Ishikawa (cell line): ENCODE measurements at regions not wholly inside any gene's neighbourhood (a gene's known extent, or its start where the extent isn't known, plus 50 kb on each side); places are given as distances from the start of the nearest gene placed in this dataset.

Source experiments
- CEBPB ChIP-seq: IDR thresholded peaks from 2 replicates; pipeline ENCODE4 v1.6.1; 2012
- CREB1 ChIP-seq: IDR thresholded peaks from 2 replicates; pipeline ENCODE4 v1.6.1; 2012; ENCODE audit warnings: low read depth
- EGR1 ChIP-seq: IDR thresholded peaks from 2 replicates; pipeline ENCODE4 v1.6.1; 2012
- EP300 ChIP-seq: IDR thresholded peaks from 2 replicates; pipeline ENCODE4 v1.6.1; 2012; ENCODE audit warnings: borderline replicate concordance
- FOXM1 ChIP-seq: IDR thresholded peaks from 2 replicates; pipeline ENCODE4 v1.6.1; 2012; ENCODE audit warnings: low read depth, borderline replicate concordance
- NFIC ChIP-seq: IDR thresholded peaks from 2 replicates; pipeline ENCODE4 v1.6.1; 2012
- RAD21 ChIP-seq: IDR thresholded peaks from 2 replicates; pipeline ENCODE4 v1.6.1; 2012; ENCODE audit warnings: low read depth
- TAF1 ChIP-seq: IDR thresholded peaks from 2 replicates; pipeline ENCODE4 v1.6.1; 2012; ENCODE audit warnings: low read depth, mild to moderate bottlenecking
- TCF12 ChIP-seq: IDR thresholded peaks from 2 replicates; pipeline ENCODE4 v1.6.1; 2012; ENCODE audit warnings: low read depth
- TEAD4 ChIP-seq: IDR thresholded peaks from 2 replicates; pipeline ENCODE4 v1.6.1; 2012
- YY1 ChIP-seq: IDR thresholded peaks from 2 replicates; pipeline ENCODE4 v1.6.1; 2012; ENCODE audit warnings: low read depth
- ZBTB7A ChIP-seq: IDR thresholded peaks from 2 replicates; pipeline ENCODE4 v1.6.1; 2012; ENCODE audit warnings: low read depth
- TF ChIP-seq, protein P1 (sequence below): IDR thresholded peaks from 2 replicates; pipeline ENCODE4 v1.6.1; 2012
- TF ChIP-seq, protein P2 (sequence below): IDR thresholded peaks from 2 replicates; pipeline ENCODE4 v1.6.1; 2012
- TF ChIP-seq, protein P3 (sequence below): IDR thresholded peaks from 2 replicates; pipeline ENCODE4 v1.6.1; 2012; ENCODE audit warnings: low read depth, mild to moderate bottlenecking

DNA sequence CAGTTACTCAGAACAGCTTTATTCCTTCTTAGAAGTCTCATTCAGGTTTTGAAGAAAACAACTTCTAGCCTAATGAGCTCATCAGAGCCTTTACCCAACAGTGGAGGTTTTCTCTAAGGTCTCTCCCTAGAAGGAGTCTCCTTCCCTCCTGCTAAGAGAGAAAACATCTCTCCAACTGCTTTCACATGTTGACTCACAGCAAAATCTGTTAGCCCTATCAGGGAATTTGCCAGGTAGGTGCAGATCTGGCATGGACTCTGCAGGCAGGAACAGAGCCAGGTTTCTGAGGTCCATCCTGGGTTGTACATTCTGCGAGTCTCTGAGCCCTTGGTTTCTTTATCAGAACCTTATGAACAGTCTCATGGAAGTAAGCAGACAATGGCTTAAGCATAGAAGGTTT is 214.4 kb downstream of the HIPK3 start:
- TF ChIP-seq, protein P1, sequence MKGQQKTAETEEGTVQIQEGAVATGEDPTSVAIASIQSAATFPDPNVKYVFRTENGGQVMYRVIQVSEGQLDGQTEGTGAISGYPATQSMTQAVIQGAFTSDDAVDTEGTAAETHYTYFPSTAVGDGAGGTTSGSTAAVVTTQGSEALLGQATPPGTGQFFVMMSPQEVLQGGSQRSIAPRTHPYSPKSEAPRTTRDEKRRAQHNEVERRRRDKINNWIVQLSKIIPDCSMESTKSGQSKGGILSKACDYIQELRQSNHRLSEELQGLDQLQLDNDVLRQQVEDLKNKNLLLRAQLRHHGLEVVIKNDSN = no peak
- TF ChIP-seq CEBPB (no peak), YY1 (no peak), ZBTB7A (no peak)

DNA sequence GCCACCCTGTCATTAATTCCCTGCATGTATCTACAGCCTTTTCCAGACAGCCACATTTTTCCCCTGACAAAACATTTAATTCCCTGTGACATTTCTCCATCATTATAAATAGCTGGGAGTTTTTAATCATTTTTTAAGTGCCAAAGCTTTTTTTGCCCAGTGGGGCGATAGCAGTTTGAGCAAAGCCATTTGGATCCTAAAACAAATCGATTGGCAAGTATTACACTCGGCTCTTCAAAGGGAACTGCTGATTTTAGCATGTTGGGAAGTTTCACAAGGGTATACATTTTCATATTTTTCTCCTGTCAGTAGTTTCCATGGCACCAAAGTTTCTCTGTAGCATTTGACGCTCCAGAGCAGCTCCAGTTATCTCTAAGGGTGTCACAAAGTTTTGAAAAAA is 210.8 kb downstream of the HIPK3 start:
- no peak for TF ChIP-seq NFIC
- TF ChIP-seq TEAD4 = no peak
- no peak for TF ChIP-seq RAD21
- no peak for TF ChIP-seq YY1
- TF ChIP-seq, protein P1 = no peak
- no peak for TF ChIP-seq ZBTB7A
- no peak for TF ChIP-seq CREB1
- no peak for TF ChIP-seq TCF12
- TF ChIP-seq, protein P2, sequence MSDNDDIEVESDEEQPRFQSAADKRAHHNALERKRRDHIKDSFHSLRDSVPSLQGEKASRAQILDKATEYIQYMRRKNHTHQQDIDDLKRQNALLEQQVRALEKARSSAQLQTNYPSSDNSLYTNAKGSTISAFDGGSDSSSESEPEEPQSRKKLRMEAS = no peak
- TF ChIP-seq CEBPB = no peak
- TF ChIP-seq EGR1 = no peak
- no peak for TF ChIP-seq FOXM1

DNA sequence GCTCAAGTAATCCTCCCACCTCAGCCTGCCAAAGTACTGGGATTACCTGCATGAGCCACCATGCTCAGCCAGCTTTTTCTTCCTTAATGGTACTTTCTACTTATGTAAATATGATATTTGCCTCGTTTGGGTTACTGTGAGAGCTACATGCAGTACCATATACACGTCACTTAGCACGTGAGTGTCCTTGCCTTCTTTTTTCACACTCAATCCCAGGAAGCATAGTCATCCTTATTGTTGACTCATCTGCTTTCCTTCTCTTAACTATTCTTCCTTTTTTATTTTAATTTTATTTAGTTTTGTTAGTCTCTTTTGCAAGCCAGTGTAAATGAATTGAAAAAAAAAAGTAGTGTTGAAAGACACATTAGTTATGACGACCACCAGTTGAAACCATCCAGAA is 205.9 kb downstream of the HIPK3 start:
- TF ChIP-seq, protein P1 = no peak
- TF ChIP-seq EGR1 (no peak), TCF12 (no peak), YY1 (no peak), TEAD4 (no peak), FOXM1 (no peak), EP300 (no peak), CEBPB (no peak), TAF1 (no peak), NFIC (no peak), RAD21 (no peak), CREB1 (no peak)
- TF ChIP-seq, protein P2 = no peak
- TF ChIP-seq, protein P3, sequence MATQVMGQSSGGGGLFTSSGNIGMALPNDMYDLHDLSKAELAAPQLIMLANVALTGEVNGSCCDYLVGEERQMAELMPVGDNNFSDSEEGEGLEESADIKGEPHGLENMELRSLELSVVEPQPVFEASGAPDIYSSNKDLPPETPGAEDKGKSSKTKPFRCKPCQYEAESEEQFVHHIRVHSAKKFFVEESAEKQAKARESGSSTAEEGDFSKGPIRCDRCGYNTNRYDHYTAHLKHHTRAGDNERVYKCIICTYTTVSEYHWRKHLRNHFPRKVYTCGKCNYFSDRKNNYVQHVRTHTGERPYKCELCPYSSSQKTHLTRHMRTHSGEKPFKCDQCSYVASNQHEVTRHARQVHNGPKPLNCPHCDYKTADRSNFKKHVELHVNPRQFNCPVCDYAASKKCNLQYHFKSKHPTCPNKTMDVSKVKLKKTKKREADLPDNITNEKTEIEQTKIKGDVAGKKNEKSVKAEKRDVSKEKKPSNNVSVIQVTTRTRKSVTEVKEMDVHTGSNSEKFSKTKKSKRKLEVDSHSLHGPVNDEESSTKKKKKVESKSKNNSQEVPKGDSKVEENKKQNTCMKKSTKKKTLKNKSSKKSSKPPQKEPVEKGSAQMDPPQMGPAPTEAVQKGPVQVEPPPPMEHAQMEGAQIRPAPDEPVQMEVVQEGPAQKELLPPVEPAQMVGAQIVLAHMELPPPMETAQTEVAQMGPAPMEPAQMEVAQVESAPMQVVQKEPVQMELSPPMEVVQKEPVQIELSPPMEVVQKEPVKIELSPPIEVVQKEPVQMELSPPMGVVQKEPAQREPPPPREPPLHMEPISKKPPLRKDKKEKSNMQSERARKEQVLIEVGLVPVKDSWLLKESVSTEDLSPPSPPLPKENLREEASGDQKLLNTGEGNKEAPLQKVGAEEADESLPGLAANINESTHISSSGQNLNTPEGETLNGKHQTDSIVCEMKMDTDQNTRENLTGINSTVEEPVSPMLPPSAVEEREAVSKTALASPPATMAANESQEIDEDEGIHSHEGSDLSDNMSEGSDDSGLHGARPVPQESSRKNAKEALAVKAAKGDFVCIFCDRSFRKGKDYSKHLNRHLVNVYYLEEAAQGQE = no peak

DNA sequence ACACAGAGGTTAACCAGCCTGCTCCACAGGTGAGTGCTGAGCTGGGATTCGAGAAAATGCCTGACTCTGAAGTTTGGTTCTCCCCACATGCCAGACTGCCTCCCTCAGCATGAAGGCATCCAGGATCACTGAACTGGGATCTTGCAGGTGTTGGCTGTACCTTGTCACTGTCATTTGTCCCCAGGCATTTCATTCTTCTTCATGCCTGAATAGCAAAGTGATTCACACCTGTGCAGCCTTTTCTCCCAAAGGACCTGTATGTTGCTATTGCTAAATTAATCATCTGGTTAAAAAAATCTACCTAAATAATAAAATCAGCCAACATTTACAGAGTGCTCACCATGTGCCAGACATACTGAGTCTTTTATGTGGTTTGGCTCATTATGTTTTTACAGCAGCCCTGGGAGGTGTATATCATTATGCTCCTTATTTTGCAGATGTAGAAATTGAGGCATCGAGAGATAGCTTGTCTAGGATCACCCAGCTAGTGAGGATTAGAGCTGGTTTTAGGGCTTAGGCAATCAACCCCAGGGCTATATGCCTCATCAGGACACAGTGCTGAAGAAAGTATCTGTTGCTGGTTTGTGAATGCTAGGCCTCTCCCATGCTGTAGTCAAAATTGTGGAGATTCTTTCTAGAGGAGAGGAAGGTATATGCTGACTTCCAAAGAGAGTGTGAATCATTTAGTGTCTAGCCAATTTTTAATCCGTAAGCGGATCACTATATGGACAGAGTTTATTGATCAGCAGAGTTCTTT is 204.4 kb downstream of the HIPK3 start:
- TF ChIP-seq, protein P3 = no peak
- no peak for TF ChIP-seq YY1
- no peak for TF ChIP-seq FOXM1
- TF ChIP-seq EP300 = no peak
- no peak for TF ChIP-seq CREB1
- no peak for TF ChIP-seq CEBPB
- no peak for TF ChIP-seq EGR1
- no peak for TF ChIP-seq ZBTB7A
- TF ChIP-seq, protein P1 = no peak
- TF ChIP-seq RAD21 = no peak
- TF ChIP-seq NFIC = no peak
- no peak for TF ChIP-seq TEAD4
- TF ChIP-seq, protein P2 = no peak
- no peak for TF ChIP-seq TCF12

DNA sequence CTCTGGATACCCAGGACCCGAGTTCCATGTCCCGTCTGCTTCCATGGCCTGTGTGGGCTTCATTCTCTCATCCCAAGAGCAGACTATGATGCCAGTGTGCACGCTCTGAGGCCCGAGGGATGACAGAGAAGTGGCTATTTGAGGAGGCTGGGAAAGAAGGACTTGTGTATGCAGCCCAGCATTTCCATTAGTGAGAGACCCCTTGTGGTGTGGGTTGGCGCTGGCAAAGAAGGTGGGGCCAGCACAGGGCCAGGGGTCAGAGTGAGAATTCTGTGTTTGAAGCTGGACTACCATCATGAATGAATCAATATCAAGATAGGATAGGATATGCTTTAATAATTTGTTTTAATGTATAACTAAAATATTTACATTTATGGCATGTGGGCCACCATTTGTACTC is 200.8 kb downstream of the HIPK3 start:
- TF ChIP-seq, protein P2 = no peak
- TF ChIP-seq TEAD4 (no peak), YY1 (no peak), EGR1 (no peak), RAD21 (no peak), CREB1 (no peak), ZBTB7A (no peak), NFIC (no peak), TAF1 (no peak), FOXM1 (no peak), TCF12 (no peak), EP300 (no peak)
- TF ChIP-seq, protein P1 = no peak
- TF ChIP-seq, protein P3 = no peak
